ENCODE measurements at regions not wholly inside any gene's neighbourhood (a gene's known extent, or its start where the extent isn't known, plus 50 kb on each side); places are given as distances from the start of the nearest gene placed in this dataset.
"Not testable (repeated sequence)": the region's sequence is repeated elsewhere in the genome, so short reads cannot be mapped to it uniquely, and the experiment has no call there.

DNA sequence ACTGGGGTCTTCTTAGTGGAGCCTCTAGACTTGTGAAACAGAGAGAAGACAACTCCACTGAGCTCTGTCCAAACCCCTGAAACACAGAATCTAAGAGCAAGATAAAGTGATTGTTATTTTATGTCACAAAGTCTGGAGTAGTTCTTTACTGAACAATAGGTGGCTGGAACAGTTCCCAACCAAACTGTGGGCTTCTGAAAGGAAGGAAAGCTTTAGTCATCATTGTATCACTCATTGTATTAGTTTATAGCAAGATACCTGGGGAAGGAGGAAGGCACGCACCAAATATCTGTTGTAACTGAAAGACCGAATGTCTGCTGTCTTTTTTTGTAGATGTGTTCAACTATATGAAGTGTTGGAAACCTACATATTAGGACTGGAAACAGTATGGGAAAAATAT is 284.9 kb upstream of the TBX18 start:
- ATAC-seq (no peak), DNase-seq (ENCODE audit: low read depth, low spot score) (no peak)
- H3K27ac ChIP-seq (ENCODE audit: low read length), result no peak overlapping the region

DNA sequence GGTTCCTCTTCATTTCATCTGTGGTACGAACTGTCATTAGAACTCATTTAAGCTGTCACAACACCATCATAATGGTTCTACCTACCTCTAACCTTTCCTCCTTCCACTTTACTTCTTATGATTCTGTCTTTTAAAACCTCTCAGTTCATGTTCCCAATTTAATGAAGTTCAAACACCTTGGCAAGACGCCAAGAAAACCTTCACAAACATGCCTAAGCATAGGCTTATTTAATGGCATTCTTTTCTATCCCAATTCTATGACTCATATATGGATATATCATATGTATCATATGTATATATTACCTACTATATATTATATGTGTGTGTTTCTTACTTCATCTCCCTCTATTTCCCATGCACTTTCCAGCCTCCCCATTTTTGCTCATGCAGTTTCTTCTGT is 283.4 kb upstream of the TBX18 start:
- DNase-seq (ENCODE audit: low read depth, low spot score) (no peak), ATAC-seq (no peak)
- ChIA-PET POLR2A (no interaction called here), CTCF (no interaction called here)
- Histone ChIP-seq H3K9me3 (ENCODE audit: control insufficient read depth, insufficient read depth, low read depth, low read length) (no peaks in the 10 kb centered on the region), H3K36me3 (ENCODE audit: control insufficient read depth, insufficient read depth, low read length) (no peaks in the 10 kb centered on the region), H3K4me3 (ENCODE audit: low read depth in 2 of 2, low read length in 2 of 2) (no peak overlapping the region), H3K27ac (ENCODE audit: low read length) (no peak overlapping the region), H3K27me3 (ENCODE audit: control insufficient read depth, insufficient read depth, low read length) (no peaks in the 10 kb centered on the region), H3K4me1 (ENCODE audit: control insufficient read depth, insufficient read depth, low read length) (no peaks in the 10 kb centered on the region)
- no TSS peak for BruUV-seq (replicated peaks)
- intact Hi-C loops (cut with micrococcal nuclease; ENCODE audit: unreplicated experiment), result no loop called here
- in situ Hi-C loops (cut with HindIII; ENCODE audit: low pct_unique_long_range_greater_than_20kb, low sequenced_read_pairs), result no loop called here
- no peak for TF ChIP-seq TCF7L2 (IDR thresholded peaks at IDR 0.05; ENCODE audit: low read depth, low read length)
- TF ChIP-seq, protein P1, sequence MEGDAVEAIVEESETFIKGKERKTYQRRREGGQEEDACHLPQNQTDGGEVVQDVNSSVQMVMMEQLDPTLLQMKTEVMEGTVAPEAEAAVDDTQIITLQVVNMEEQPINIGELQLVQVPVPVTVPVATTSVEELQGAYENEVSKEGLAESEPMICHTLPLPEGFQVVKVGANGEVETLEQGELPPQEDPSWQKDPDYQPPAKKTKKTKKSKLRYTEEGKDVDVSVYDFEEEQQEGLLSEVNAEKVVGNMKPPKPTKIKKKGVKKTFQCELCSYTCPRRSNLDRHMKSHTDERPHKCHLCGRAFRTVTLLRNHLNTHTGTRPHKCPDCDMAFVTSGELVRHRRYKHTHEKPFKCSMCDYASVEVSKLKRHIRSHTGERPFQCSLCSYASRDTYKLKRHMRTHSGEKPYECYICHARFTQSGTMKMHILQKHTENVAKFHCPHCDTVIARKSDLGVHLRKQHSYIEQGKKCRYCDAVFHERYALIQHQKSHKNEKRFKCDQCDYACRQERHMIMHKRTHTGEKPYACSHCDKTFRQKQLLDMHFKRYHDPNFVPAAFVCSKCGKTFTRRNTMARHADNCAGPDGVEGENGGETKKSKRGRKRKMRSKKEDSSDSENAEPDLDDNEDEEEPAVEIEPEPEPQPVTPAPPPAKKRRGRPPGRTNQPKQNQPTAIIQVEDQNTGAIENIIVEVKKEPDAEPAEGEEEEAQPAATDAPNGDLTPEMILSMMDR (IDR thresholded peaks at IDR 0.05), result no peak
- TF ChIP-seq SIN3A (IDR thresholded peaks at IDR 0.05; ENCODE audit: borderline replicate concordance, insufficient read depth, low read depth, low read length), result no peak
- TF ChIP-seq, protein P2, sequence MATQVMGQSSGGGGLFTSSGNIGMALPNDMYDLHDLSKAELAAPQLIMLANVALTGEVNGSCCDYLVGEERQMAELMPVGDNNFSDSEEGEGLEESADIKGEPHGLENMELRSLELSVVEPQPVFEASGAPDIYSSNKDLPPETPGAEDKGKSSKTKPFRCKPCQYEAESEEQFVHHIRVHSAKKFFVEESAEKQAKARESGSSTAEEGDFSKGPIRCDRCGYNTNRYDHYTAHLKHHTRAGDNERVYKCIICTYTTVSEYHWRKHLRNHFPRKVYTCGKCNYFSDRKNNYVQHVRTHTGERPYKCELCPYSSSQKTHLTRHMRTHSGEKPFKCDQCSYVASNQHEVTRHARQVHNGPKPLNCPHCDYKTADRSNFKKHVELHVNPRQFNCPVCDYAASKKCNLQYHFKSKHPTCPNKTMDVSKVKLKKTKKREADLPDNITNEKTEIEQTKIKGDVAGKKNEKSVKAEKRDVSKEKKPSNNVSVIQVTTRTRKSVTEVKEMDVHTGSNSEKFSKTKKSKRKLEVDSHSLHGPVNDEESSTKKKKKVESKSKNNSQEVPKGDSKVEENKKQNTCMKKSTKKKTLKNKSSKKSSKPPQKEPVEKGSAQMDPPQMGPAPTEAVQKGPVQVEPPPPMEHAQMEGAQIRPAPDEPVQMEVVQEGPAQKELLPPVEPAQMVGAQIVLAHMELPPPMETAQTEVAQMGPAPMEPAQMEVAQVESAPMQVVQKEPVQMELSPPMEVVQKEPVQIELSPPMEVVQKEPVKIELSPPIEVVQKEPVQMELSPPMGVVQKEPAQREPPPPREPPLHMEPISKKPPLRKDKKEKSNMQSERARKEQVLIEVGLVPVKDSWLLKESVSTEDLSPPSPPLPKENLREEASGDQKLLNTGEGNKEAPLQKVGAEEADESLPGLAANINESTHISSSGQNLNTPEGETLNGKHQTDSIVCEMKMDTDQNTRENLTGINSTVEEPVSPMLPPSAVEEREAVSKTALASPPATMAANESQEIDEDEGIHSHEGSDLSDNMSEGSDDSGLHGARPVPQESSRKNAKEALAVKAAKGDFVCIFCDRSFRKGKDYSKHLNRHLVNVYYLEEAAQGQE (IDR thresholded peaks at IDR 0.05; ENCODE audit: insufficient read depth in 1 of 2, low read depth in 2 of 2, low read length in 1 of 2), result no peak
- no peak for TF ChIP-seq POLR2AphosphoS5 (IDR thresholded peaks at IDR 0.05; ENCODE audit: low read depth, low read length)

More for the DNA sequence above, 284.9 kb upstream of the TBX18 start:
- no TSS peak for BruUV-seq (replicated peaks)
- H3K9me3 ChIP-seq (ENCODE audit: control insufficient read depth, insufficient read depth, low read depth, low read length), result no peaks in the 10 kb centered on the region
- H3K4me1 ChIP-seq (ENCODE audit: control insufficient read depth, insufficient read depth, low read length), result no peaks in the 10 kb centered on the region
- no peak overlapping the region for H3K4me3 ChIP-seq (ENCODE audit: low read depth in 2 of 2, low read length in 2 of 2)
- in situ Hi-C loops (cut with HindIII; ENCODE audit: low pct_unique_long_range_greater_than_20kb, low sequenced_read_pairs), result no loop called here
- intact Hi-C loops (cut with micrococcal nuclease; ENCODE audit: unreplicated experiment), result no loop called here
- no peaks in the 10 kb centered on the region for H3K36me3 ChIP-seq (ENCODE audit: control insufficient read depth, insufficient read depth, low read length)
- H3K27me3 ChIP-seq (ENCODE audit: control insufficient read depth, insufficient read depth, low read length), result no peaks in the 10 kb centered on the region
- TF ChIP-seq, protein P2 (IDR thresholded peaks at IDR 0.05; ENCODE audit: insufficient read depth in 1 of 2, low read depth in 2 of 2, low read length in 1 of 2), result no peak
- TF ChIP-seq, protein P1 (IDR thresholded peaks at IDR 0.05), result no peak
- TF ChIP-seq SIN3A (IDR thresholded peaks at IDR 0.05; ENCODE audit: borderline replicate concordance, insufficient read depth, low read depth, low read length), result no peak
- no peak for TF ChIP-seq POLR2AphosphoS5 (IDR thresholded peaks at IDR 0.05; ENCODE audit: low read depth, low read length)
- TF ChIP-seq TCF7L2 (IDR thresholded peaks at IDR 0.05; ENCODE audit: low read depth, low read length), result no peak
- POLR2A ChIA-PET, result no interaction called here
- CTCF ChIA-PET, result no interaction called here

DNA sequence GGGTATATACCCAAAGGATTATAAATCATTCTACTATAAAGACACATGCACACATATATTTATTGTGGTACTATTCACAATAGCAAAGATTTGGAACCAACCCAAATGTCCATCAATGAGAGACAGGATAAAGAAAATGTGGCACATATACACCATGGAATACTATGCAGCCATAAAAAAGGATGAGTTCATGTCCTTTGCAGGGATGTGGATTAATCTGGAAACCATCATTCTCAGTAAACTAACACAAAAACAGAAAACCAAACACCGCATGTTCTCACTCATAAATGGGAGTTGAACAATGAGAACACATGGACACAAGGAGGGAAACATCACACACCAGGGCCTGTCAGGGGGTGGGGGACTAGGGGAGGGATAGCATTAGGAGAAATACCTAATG is 281.4 kb upstream of the TBX18 start:
- intact Hi-C loops (cut with micrococcal nuclease; ENCODE audit: unreplicated experiment); DNase-seq (ENCODE audit: low read depth, low spot score); BruUV-seq (replicated peaks); POLR2A ChIA-PET; H3K27me3 ChIP-seq (ENCODE audit: control insufficient read depth, insufficient read depth, low read length); CTCF ChIA-PET; ATAC-seq; H3K9me3 ChIP-seq (ENCODE audit: control insufficient read depth, insufficient read depth, low read depth, low read length); in situ Hi-C loops (cut with HindIII; ENCODE audit: low pct_unique_long_range_greater_than_20kb, low sequenced_read_pairs); H3K4me3 ChIP-seq (ENCODE audit: low read depth in 2 of 2, low read length in 2 of 2); H3K27ac ChIP-seq (ENCODE audit: low read length); H3K4me1 ChIP-seq (ENCODE audit: control insufficient read depth, insufficient read depth, low read length); H3K36me3 ChIP-seq (ENCODE audit: control insufficient read depth, insufficient read depth, low read length): not testable (repeated sequence)
